Transverse colon (tissue), 4 donors: ENCODE measurements at regions not wholly inside any gene's neighbourhood (a gene's known extent, or its start where the extent isn't known, plus 50 kb on each side); places are given as distances from the start of the nearest gene placed in this dataset.
A peak's percentile ranks its signal among the peaks of the same experiment; 100 is the strongest.

Experiments used
- DNase-seq: peaks from one replicate; pipeline ENCODE4 v3.0.0-alpha.2; 2019
- H3K27ac ChIP-seq, 4 donors: fragments of 200-600 bp; sonication (generic); 2 replicates each; pipeline ENCODE4 v1.5.1; 2016 to 2018; ENCODE audit warnings: inconsistent platforms in 4 of 4
- H3K27me3 ChIP-seq: fragments of 200-600 bp; sonication (generic); 2 replicates; pipeline ENCODE4 v1.5.1; 2017; ENCODE audit warnings: inconsistent platforms
- H3K36me3 ChIP-seq, 4 donors: fragments of 200-600 bp; sonication (generic); 2 replicates each; pipeline ENCODE4 v1.5.1; 2017 to 2019; ENCODE audit warnings: inconsistent platforms in 4 of 4
- H3K4me1 ChIP-seq, 4 donors: fragments of 200-600 bp; sonication (generic); 2 replicates each; pipeline ENCODE4 v1.5.1; 2017 to 2020; ENCODE audit warnings: inconsistent platforms in 4 of 4
- H3K4me3 ChIP-seq, 4 donors: fragments of 200-600 bp; sonication (generic); 1 replicate in 1 of 4; 2 replicates in 3 of 4; pipeline versions ENCODE4 v1.5.1 to v1.6.1; 2017 to 2019; ENCODE audit warnings: inconsistent platforms in 4 of 4
- H3K9me3 ChIP-seq, 2 donors: fragments of 200-600 bp; sonication (generic); 2 replicates each; pipeline ENCODE4 v1.5.1; 2017 to 2019; ENCODE audit warnings: inconsistent platforms in 2 of 2
- CTCF ChIP-seq, 5 experiments: fragments of 200-600 bp in 3 of 5; fragments of 450-650 bp in 2 of 5; sonication (generic) in 3 of 5; IDR thresholded peaks; 1 replicate in 2 of 5; 2 replicates in 3 of 5; pipeline ENCODE4 v1.5.1; 2016 to 2017; ENCODE audit warnings: antibody characterized with exemption in 5 of 5, inconsistent platforms in 3 of 5, mild to moderate bottlenecking in 2 of 5, moderate library complexity in 1 of 5
- EP300 ChIP-seq: sonication (generic); formaldehyde crosslinking; IDR thresholded peaks from one replicate; pipeline ENCODE4 v1.6.1; 2017; ENCODE audit warnings: antibody characterized with exemption, low read depth
- POLR2A ChIP-seq: fragments of 450-650 bp; IDR thresholded peaks from one replicate; pipeline ENCODE4 v1.6.1; 2016; ENCODE audit warnings: antibody characterized with exemption, mild to moderate bottlenecking, moderate library complexity
- POLR2AphosphoS5 ChIP-seq, 3 donors: sonication (generic); formaldehyde crosslinking; IDR thresholded peaks; one replicate each; pipeline ENCODE4 v1.6.1; 2016; ENCODE audit warnings: antibody characterized with exemption in 3 of 3
- WGBS, 2 donors: methylation state at CpG; one replicate each; pipeline ENCODE4 v1.1.5; 2018; ENCODE audit warnings: low coverage in 1 of 2; 5-methylcytosine and 5-hydroxymethylcytosine counted together
- in situ Hi-C, 4 donors: fragments of 200-750 bp; cut with MboI; loops; one replicate each; pipeline versions ENCODE4 v1.15.0 to v1.15.1; 2017; ENCODE audit warnings: low sequenced_read_pairs in 3 of 4, low pct_ligation_motif_present in 1 of 4, low pct_unique_long_range_greater_than_20kb in 1 of 4
- intact Hi-C: fragments of 100-400 bp; cut with DNase I; formaldehyde crosslinking; loops from one replicate; pipeline ENCODE4 v1.15.1; 2023; ENCODE audit warnings: low total_unique reads

GRCh38 chr6:169962604-169963469, 211.4 kb downstream of the ERMARD start:
- no peaks in the 10 kb centered on the region for H3K36me3 ChIP-seq
- no peak overlapping the region for H3K4me3 ChIP-seq
- TF ChIP-seq POLR2AphosphoS5 (IDR thresholded peaks at IDR 0.05) = no peak
- TF ChIP-seq EP300 = no peak
- no peak for TF ChIP-seq POLR2A
- TF ChIP-seq CTCF (IDR thresholded peaks at IDR 0.05) = no peak
- H3K4me1 ChIP-seq = peaks cover 0 to 5% (median 4%) of the 10 kb centered on the region in 4 donors
- no peaks in the 10 kb centered on the region for H3K9me3 ChIP-seq
- WGBS, 2 donors = 90 to 96% methylated on average over 5 to 42 of the region's 44 CpGs
- intact Hi-C loops = no loop called here
- no peak overlapping the region for H3K27ac ChIP-seq
- H3K27me3 ChIP-seq = peaks cover 9% of the 10 kb centered on the region
- in situ Hi-C loops = no loop called here
- DNase-seq = no peak

DNA sequence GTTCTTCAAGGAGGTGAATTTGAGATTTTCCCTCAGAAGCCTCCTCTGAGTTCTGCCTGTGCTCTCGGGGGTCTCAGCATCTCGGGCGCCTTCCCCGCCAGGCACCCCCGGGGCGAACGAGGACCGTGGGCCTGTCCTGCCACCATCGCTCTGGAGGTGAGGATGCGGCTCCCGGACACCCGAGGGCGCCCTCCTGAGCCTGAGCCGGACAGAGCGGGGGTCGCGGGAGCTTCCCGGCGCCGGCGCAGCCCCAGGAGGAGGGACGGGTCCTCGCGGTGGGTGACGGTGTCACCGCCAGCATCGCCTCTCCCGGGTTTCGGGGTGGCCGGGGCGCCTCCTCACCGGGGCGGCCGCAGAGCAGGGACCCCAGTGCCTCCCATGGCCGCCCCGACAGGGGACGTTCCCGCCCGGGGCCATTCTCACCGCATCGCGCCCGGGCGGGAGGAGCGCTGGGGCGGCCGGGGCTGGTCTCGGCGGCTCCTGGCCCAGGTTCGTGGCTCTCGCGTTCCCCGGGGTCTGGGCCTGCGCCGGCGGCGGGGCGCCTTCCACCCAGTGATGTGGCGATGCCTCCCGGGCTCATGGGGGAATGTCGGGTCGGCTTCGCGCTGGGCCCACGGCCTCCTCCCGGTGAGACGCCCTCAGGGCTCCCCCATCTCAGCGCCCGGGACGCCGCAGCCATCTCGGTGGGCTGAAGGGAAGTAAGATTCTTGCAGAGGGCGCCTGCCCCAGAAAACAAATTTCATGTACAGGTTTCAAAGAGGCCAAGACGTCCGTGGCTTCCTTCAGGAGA, 210.5 kb downstream of the ERMARD start:
- Histone ChIP-seq H3K9me3 (no peaks in the 10 kb centered on the region), H3K27ac (peak overlapping the region in 1 of 4 donors; percentile 22), H3K4me3 (peak overlapping the region; percentile 22 to 53 (median 30)), H3K27me3 (peaks cover 9% of the 10 kb centered on the region), H3K4me1 (peaks cover 0 to 5% (median 4%) of the 10 kb centered on the region in 4 donors), H3K36me3 (no peaks in the 10 kb centered on the region)
- in situ Hi-C loops (no loop called here), intact Hi-C loops (no loop called here)
- DNase-seq = peak; percentile 21
- WGBS, 2 donors = 45% methylated on average over 63 of the region's 75 CpGs; no CpG with 5 or more reads in 1 of the 2 donors
- peak in 4 of 5 experiments; percentile 30 to 53 (median 32) for TF ChIP-seq CTCF (IDR thresholded peaks at IDR 0.05)
- no peak for TF ChIP-seq POLR2A
- no peak for TF ChIP-seq POLR2AphosphoS5 (IDR thresholded peaks at IDR 0.05)

- WGBS, 2 donors = 91 to 93% methylated on average over 5 to 12 of the region's 12 CpGs
- in situ Hi-C loops = no loop called here
- Histone ChIP-seq H3K36me3 (no peaks in the 10 kb centered on the region), H3K27me3 (peaks cover 9% of the 10 kb centered on the region), H3K9me3 (no peaks in the 10 kb centered on the region), H3K27ac (no peak overlapping the region), H3K4me3 (no peak overlapping the region), H3K4me1 (peaks cover 0 to 5% (median 4%) of the 10 kb centered on the region in 4 donors)
- TF ChIP-seq CTCF (IDR thresholded peaks at IDR 0.05) = no peak
- TF ChIP-seq EP300 = no peak
- TF ChIP-seq POLR2AphosphoS5 (IDR thresholded peaks at IDR 0.05) = no peak
- TF ChIP-seq POLR2A = no peak
- peak; percentile 4 for DNase-seq
- intact Hi-C loops = no loop called here
These were observed 209.6 kb downstream of the ERMARD start for GRCh38 chr6:169960886-169961611.

DNA sequence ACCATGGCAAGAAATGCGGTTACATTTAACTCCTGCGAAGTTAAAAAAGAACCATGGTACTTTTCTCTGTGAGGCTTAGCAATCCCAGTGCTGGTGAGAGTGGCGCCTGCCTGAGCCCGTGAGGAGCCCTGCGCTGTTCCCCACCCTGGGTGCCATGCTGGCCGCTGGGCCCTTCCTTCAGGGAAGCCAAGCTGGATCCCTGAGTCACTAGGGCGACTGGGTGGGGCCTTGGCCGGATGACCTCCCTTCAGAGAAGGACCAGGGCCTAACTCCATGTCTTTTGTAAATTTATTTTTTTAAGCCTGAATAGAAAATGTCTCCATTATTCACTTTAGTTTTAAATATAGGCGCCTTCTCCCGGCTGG, 209.1 kb downstream of the ERMARD start:
- no peak overlapping the region for H3K27ac ChIP-seq
- peaks cover 0 to 5% (median 4%) of the 10 kb centered on the region in 4 donors for H3K4me1 ChIP-seq
- H3K9me3 ChIP-seq = no peaks in the 10 kb centered on the region
- TF ChIP-seq EP300 (no peak), POLR2A (no peak), CTCF (IDR thresholded peaks at IDR 0.05) (no peak), POLR2AphosphoS5 (IDR thresholded peaks at IDR 0.05) (no peak)
- H3K27me3 ChIP-seq = peaks cover 9% of the 10 kb centered on the region
- H3K4me3 ChIP-seq = no peak overlapping the region
- DNase-seq = no peak
- H3K36me3 ChIP-seq = no peaks in the 10 kb centered on the region
- in situ Hi-C loops (no loop called here), intact Hi-C loops (no loop called here)
- 89 to 100% methylated on average over 7 to 10 of the region's 10 CpGs for WGBS, 2 donors
